NCI-H2227 treated with DMSO at 0.1 percent for 48 hours (cell line): ENCODE measurements at regions not wholly inside any gene's neighbourhood (a gene's known extent, or its start where the extent isn't known, plus 50 kb on each side); places are given as distances from the start of the nearest gene placed in this dataset.
"Not testable (repeated sequence)": the region's sequence is repeated elsewhere in the genome, so short reads cannot be mapped to it uniquely, and the experiment has no call there.

Source experiments
- DNase-seq: peaks from one replicate; lab custom pipeline; 2025; lab: John Stamatoyannopoulos, UW

GRCh38 chr4:3879681-3880614 is 113.8 kb downstream of the ADRA2C start:
- DNase-seq = no peak

DNA sequence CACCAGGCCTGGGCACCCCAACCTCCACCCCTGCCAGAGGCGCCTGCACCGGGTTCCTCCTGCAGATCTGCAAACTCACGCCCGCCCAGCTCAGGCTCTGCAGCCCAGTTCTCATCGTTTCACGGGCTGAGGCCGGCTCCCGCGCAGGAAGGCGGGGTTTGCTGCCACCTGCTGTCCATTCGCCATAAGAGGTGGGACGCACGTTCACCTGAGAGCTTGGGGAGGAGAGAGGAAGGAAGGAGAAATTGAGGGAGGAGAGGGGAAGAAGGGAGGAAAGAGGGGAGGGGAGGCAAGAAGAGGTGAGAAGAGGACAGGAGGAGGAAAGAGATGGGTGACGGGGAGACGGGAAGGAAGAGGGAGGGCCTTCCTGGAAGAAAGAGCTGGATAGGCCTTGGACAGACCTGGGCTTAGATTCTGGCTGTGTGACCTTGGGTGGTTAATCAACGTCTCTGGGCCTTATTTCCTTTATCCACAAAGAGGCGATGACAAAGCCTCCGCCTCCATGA is 114.5 kb downstream of the ADRA2C start:
- peak; percentile 31 for DNase-seq

DNA sequence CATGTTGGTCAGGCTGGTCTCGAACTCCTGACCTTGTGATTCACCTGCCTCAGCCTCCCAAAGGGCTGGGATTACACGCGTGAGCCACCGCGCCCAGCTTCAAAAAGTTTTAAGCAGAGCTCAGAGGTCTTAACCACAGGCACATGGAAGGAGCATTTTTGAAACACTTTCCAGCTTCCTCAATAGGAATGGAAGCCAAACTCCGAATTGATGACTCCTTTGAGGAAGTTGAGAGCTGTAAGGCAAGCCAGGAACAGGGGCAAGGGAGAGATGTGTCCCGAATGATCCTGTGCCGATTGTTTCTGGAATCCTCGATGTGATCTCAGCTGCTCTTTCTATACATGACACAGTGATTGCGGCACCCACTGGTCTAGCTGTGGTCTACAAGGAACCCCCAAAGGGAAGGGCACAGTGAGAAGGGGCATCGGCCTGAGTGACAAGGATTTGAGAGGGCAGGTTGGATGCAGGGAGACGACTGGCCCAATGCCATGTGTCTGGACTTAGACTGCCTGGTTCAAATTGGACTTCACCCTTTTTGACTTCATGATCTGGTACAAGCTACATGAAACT is 116.2 kb downstream of the ADRA2C start:
- DNase-seq = not testable (repeated sequence)

GRCh38 chr4:3884261-3884660 is 118.1 kb downstream of the ADRA2C start:
- not testable (repeated sequence) for DNase-seq

- DNase-seq = not testable (repeated sequence)
These were observed 127.4 kb downstream of the ADRA2C start for GRCh38 chr4:3893590-3893989.

DNA sequence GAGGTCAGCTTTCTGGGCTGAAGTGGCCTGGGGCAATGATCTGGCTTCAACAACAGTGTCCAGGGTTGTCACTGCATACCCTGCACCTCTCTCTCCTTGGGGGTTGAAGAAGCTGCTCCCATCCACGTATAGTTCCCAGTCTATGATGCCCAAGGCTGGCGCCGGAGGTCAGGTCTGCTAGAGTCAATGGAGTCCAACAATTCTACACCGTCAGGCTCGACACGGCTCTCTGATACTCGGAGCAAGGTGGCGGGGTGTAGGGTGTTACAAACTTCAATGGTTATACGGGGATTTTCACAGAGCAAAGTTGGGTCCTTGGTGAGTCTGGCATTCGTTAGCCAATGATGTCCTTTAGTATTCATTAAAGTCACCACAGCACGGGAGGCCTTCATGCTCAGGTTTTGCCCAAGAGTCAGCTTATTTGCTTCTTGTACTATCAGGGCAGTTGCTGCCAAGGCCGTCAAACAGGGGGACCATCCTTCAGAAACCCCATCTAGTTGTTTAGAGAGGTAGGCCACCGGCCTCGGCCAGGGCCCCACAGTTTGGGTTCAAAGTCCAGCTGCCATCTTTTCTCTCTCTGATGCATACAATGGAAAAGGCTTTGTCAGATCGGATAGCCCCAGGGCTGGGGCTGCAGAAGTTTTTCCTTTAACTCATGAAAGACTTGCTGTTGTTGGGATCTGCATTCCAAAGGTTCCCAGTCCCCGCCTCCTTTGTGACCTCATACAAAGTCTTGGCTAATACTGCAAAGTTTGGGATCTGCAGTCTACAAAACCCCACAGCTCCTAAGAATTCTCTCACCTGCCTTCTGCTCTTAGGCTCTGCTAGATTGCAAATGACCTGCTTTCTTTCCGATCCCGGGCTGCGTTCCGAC is 128.1 kb downstream of the ADRA2C start:
- DNase-seq = not testable (repeated sequence)

- no peak for DNase-seq
These were observed 130.3 kb downstream of the ADRA2C start for GRCh38 chr4:3896441-3896840.

DNA sequence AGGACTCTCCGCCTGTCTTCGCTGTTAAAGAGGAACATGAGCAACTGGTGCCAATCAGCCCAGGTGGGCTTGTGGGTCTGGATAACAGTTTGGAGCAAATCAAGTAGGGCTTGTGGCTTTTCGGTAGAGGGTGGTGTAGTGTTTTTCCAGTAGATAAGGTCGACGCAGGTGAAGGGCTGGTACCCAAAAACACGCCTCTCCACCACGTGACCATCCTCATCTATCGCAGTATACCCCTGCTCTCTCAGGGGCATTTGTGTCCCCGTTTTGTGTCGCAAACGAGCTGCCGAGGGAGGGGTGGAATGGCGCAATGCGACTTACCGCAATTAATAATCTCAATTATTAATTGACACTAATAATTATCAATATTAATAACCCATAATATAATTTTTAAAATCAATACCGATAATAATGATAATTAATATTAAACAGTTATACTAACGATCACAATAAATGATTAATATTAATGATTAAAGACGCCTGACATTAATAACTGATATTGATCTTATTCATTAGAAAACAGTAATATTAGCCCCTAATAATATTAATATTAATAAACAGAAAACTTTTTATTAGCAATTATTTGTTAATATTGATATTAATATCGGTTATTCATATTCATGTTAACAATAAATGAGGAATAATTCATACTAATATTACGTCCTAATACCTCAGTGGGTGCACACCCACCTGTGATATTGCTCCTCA is 130.8 kb downstream of the ADRA2C start:
- not testable (repeated sequence) for DNase-seq

- no peak for DNase-seq
These were observed 131.9 kb downstream of the ADRA2C start for GRCh38 chr4:3898098-3898497.

GRCh38 chr4:3898928-3899327 is 132.7 kb downstream of the ADRA2C start:
- not testable (repeated sequence) for DNase-seq

DNA sequence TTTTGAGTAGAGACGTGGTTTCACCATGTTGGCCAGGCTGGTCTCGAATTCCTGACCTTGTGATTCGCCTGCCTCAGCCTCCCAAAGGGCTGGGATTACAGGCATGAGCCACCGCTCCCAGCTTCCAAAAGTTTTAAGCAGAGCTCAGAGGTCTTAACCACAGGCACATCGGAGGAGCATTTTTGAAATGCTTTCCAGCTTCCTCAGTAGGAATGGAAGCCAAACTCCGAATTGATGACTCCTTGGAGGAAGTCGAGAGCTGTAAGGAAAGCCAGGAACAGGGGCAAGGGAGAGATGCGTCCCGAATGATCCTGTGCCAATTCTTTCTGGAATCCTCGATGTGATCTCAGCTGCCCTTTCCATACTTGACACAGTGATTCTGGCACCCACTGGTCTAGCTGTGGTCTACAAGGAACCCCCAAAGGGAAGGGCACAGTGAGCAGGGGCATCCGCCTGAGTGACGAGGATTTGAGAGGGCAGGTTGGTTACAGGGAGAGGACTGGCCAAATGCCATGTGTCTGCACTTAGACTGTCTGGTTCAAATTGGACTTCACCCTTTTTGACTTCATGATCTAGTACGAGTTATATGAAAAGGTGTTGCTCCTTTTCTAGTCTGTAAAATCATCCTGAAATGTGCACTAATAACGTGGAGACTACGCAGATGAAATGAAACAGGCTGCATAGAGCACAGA is 138.2 kb downstream of the ADRA2C start:
- not testable (repeated sequence) for DNase-seq

- not testable (repeated sequence) for DNase-seq
These were observed 143.4 kb downstream of the ADRA2C start for GRCh38 chr4:3909616-3910015.

DNA sequence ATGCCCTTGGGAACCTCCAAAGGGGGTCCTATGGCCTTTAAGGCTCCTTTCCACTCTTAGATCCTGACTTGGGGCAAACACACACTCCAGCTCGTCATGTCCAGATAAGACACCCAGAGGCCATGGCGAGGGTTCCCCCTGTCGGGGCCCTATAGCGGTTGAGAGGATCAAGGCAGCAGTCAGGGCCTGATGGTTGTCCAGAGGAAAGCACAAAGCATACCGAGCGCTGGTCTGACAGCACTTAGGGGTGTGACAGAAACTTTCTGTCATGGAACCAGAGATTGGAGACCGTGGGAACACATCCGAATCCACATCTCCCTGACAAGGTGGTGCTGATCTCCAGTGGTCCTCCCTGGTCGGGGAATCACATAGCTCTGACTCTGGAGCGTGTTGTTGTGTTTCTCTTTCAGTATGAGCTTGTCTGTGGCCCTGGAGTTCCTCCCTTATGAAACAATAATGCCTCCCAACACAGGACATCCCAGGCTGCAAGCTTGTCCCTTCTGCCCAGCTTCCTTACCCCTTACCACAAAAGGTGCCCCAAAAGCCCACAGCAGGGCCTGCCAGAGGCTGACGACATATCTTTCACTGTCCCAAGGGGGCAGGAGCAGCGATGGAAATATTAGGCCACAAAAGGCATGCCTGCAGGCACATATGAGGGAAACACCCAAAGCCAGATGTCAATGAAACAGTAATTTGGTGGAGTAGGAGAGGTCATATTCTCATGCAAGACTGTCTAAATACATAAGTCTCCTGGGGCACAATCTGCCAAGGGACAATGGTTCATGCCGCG is 144.2 kb downstream of the ADRA2C start:
- DNase-seq = not testable (repeated sequence)

DNA sequence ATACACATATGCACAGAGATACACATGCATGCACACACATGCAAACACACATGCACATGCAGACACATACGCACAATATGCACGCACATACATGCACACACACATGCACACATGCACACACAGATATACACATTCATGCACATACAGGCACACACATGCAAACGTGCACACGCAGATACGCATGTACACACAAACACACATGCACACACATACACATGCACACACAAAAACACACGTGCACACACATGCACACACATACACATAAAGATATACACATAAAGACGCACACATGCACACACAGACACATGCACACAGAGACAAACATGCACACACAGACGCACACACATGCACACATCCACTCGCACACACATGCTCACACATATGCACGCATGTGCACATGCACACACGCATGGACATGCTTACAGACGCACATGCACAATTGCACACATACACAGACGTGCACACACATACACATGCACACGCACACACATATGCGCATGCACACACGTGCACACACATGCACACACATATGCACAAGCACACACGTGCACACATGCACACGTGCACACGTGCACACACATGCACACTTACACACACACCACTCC is 145.2 kb downstream of the ADRA2C start:
- no peak for DNase-seq

GRCh38 chr4:3914511-3914910 is 148.3 kb downstream of the ADRA2C start:
- DNase-seq = not testable (repeated sequence)

DNA sequence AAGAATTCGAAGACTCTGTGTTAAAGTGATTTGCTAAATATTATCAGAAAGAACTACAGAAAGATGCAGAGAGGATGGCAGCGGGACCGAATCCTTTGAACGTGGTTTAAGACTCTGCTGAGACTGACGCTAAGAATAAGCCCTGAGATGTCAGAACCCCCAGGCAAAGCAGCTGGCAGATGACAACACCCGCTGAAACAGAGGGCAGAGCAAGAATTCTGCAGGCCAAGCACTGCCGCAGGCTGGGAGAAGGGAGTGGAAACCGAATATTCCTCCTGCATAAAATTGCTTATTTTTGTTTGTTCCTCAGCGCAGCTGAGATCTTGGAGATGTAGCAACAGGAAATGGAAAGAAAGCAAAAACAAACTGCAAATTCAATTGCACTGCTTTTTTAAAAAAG is 153.3 kb downstream of the ADRA2C start:
- not testable (repeated sequence) for DNase-seq

DNA sequence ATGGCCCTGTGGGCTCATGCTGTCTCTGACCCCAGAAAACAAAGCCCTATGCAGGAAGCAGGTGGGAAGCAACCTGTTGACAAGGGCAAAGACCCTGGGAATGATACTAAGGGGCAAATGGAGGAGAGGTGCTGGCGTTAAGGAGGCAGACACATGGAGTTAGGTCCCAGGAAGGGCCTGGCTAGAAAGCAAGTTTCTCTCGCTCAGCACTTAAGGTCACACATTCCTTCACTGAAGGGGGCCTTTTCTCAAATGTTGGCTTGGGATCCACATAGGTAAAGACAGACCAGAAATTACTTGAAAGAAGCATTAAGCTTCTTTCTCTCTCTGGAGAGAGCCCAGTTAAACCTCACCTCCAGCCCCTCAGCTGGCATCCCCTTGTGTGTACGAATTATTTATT is 155.7 kb downstream of the ADRA2C start:
- not testable (repeated sequence) for DNase-seq

- DNase-seq = not testable (repeated sequence)
These were observed 159.7 kb downstream of the ADRA2C start for GRCh38 chr4:3925841-3926240.

GRCh38 chr4:3926271-3926670 is 160.1 kb downstream of the ADRA2C start:
- DNase-seq = not testable (repeated sequence)
